ENCODE measurements at regions not wholly inside any gene's neighbourhood (a gene's known extent, or its start where the extent isn't known, plus 50 kb on each side); places are given as distances from the start of the nearest gene placed in this dataset.

DNA sequence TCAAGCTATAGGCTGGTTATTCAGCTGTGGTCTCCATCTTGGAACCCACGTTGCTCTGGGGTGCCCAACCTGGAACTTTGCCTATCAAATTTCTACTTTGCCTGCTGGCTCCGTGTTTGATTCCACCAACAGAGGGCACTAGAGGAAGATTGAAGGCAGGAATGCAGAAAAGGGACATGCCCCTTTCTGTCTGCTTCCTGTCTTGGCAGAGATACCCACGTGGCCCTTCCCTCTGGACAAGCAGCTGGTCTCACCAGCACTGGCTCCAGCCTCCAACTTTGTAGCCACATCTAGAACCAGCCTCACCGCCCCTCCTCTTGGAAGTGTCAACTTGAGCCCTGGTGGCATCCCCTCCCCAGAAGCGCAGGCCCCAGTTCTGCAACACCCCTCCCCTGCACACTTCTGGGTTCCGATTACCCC lies 52.1 kb upstream of the ZNF438 start:
- TF ChIP-seq SUZ12 (IDR thresholded peaks at IDR 0.05) (no peak), TARDBP (IDR thresholded peaks at IDR 0.05) (no peak), L3MBTL2 (conservative IDR thresholded peaks at IDR 0.05) (no peak), LEF1 (IDR thresholded peaks at IDR 0.05; ENCODE audit: borderline replicate concordance) (no peak), SP1 (IDR thresholded peaks at IDR 0.05) (no peak), ARNT (IDR thresholded peaks at IDR 0.05) (no peak), HDGF (IDR thresholded peaks at IDR 0.05; ENCODE audit: borderline replicate concordance) (no peak), FOXM1 (IDR thresholded peaks at IDR 0.05; ENCODE audit: borderline replicate concordance) (no peak), CTBP1 (IDR thresholded peaks at IDR 0.05; ENCODE audit: borderline replicate concordance) (no peak), FOXA1 (IDR thresholded peaks at IDR 0.05) (no peak), BHLHE40 (IDR thresholded peaks at IDR 0.05; ENCODE audit: borderline replicate concordance) (no peak)

Measured in HEK293T (cell line).